ENCODE measurements at regions not wholly inside any gene's neighbourhood (a gene's known extent, or its start where the extent isn't known, plus 50 kb on each side); places are given as distances from the start of the nearest gene placed in this dataset.

GRCh38 chr10:113326160-113327111 lies 226.4 kb upstream of the HABP2 start:
- DNase-seq = no peak

- no peak for DNase-seq
Measured at GRCh38 chr10:113329121-113329596, 223.7 kb upstream of the HABP2 start.

GRCh38 chr10:113331961-113332360 lies 220.9 kb upstream of the HABP2 start:
- no peak for DNase-seq

GRCh38 chr10:113333313-113333712 lies 219.5 kb upstream of the HABP2 start:
- DNase-seq = no peak

- DNase-seq = no peak
Measured at GRCh38 chr10:113335592-113335991, 217.3 kb upstream of the HABP2 start.

GRCh38 chr10:113336549-113337130 lies 216.2 kb upstream of the HABP2 start:
- DNase-seq = no peak

- no peak for DNase-seq
Measured at GRCh38 chr10:113337142-113337541, 215.7 kb upstream of the HABP2 start.

GRCh38 chr10:113339121-113339520 lies 213.7 kb upstream of the HABP2 start:
- no peak for DNase-seq

GRCh38 chr10:113340282-113340681 lies 212.6 kb upstream of the HABP2 start:
- DNase-seq = no peak

- DNase-seq = no peak
Measured at GRCh38 chr10:113341138-113341537, 211.7 kb upstream of the HABP2 start.

GRCh38 chr10:113345826-113346624 lies 206.8 kb upstream of the HABP2 start:
- DNase-seq = no peak

GRCh38 chr10:113347508-113347907 lies 205.3 kb upstream of the HABP2 start:
- no peak for DNase-seq

GRCh38 chr10:113348694-113349093 lies 204.2 kb upstream of the HABP2 start:
- DNase-seq = no peak

- no peak for DNase-seq
Measured at GRCh38 chr10:113350311-113351040, 202.4 kb upstream of the HABP2 start.

- DNase-seq = no peak
Measured at GRCh38 chr10:113354711-113355110, 198.1 kb upstream of the HABP2 start.

- DNase-seq = no peak
Measured at GRCh38 chr10:113356794-113357680, 195.8 kb upstream of the HABP2 start.

GRCh38 chr10:113357681-113358300 lies 195.1 kb upstream of the HABP2 start:
- no peak for DNase-seq

GRCh38 chr10:113359655-113360054 lies 193.2 kb upstream of the HABP2 start:
- DNase-seq = no peak

GRCh38 chr10:113360870-113361269 lies 192.0 kb upstream of the HABP2 start:
- no peak for DNase-seq

GRCh38 chr10:113362645-113363091 lies 190.2 kb upstream of the HABP2 start:
- DNase-seq = no peak

- no peak for DNase-seq
Measured at GRCh38 chr10:113364227-113364626, 188.6 kb upstream of the HABP2 start.
